GM21390 (cell line): ENCODE measurements at regions not wholly inside any gene's neighbourhood (a gene's known extent, or its start where the extent isn't known, plus 50 kb on each side); places are given as distances from the start of the nearest gene placed in this dataset.
"Not testable (repeated sequence)": the region's sequence is repeated elsewhere in the genome, so short reads cannot be mapped to it uniquely, and the experiment has no call there.

ENCODE experiments used
- ATAC-seq: cut with Tn5 transposase; IDR thresholded peaks from one replicate; pipeline ENCODE4 v1.9.1; 2021; ENCODE audit not compliant: unreplicated experiment

DNA sequence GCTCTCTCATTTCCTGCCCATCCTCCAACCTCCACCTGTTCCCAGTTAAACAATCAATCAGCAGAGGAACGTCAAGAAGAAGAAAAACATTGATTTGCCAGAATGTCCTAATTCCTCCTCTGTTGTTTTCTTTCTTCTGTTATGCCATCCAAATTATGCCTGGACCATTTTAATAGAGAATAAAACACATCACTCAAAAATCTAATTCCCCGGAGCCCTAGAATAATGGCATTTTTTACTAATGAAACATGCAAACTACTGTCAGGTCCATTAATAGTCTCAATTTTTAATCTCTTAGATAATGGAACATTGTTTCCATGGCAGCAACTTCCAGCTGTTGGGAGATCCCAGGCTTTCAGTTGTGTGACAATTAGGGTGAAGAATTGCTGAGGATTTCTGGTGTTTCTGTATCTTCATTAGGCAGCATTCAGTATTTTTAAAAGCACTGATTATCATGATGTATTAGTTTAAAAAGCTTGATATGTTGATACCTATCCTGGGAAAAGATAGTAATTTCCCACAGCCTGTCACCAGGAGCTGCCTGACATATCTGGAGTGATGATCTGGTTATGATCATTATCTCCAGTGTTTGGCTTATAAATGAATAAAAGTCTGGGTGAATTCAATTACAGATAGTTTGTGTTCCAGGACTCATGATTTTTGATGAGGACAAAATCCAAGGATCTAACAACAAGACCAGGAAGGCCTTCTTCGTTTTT is 209.8 kb downstream of the TPBG start:
- ATAC-seq, result no peak

DNA sequence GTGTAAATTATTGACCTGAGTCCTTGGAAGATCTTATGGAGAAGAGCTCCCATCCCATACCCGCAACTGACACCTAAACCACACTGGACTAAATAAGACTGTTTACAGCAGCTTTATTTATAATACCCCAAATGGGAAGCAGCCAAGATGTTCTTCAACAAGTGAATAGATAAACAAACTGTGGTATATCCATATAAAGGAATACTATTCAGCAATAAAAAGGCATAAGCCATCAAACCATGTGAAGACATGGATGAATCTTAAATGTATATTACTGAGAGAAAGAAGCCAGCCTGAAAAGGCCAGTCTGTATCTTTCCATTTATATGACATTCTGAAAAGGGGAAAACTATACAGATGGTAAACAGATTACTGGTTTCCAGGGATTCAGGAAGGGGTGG is 212.7 kb downstream of the TPBG start:
- ATAC-seq, result no peak

DNA sequence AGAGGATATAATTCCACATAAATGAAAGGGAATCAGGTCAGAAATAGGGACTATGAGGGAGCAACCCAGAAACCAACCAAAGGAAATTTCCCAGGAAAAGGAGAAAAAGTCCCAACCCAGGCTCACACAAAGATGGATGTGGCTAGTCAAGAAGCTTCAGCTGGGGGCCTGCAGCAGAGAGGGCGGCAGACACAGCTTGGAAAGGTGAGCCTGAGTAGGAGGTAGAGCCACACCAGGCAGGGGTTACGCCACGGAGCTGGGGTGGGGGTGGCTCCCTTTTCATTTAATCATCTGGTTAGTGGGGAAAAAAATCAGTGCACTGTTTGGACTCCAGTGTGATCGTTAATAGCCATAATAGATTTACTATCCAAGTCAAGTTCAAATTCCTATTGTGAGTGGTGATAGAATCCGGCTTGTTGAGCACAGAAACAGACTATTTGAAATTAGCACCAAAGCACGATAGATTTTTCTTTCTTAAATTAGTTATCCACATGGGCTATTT is 220.6 kb downstream of the TPBG start:
- no peak for ATAC-seq

DNA sequence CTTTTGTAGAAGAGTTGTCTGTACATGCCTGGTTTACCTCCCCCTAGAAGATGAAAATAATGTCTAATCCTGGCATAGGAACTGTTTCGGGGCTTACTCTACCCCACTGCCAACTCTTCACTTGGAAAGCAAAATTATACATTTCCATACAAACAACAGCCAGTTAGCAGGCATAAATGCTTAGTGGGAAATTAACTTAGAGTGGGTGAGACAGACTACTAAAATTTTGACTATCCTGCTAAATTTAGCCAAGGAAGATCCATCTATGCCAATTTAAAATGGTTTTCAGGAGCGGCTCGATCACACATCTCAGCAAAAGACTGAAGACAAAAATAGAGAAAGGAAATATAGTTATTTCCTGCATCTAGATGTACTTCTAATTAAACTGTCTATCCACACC is 221.2 kb downstream of the TPBG start:
- ATAC-seq, result no peak

DNA sequence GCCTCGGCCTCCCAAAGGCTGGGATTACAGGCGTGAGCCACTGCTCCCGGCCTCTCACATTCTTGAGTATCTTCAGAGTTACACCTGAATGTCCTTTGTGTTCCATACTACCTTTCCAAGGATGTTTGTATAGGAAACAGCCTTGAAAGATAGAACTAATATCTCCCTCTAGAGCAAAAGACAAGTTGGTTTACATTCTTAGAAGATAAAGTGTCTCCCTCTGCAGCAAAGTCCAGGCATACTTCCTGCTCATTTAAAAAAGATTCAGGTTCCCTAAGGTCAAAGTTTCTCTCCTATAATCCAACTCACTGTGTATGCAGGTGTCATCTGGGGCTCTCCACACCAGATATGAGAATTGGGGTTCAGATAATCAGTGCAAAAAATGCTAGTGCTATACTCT is 224.4 kb downstream of the TPBG start:
- no peak for ATAC-seq

DNA sequence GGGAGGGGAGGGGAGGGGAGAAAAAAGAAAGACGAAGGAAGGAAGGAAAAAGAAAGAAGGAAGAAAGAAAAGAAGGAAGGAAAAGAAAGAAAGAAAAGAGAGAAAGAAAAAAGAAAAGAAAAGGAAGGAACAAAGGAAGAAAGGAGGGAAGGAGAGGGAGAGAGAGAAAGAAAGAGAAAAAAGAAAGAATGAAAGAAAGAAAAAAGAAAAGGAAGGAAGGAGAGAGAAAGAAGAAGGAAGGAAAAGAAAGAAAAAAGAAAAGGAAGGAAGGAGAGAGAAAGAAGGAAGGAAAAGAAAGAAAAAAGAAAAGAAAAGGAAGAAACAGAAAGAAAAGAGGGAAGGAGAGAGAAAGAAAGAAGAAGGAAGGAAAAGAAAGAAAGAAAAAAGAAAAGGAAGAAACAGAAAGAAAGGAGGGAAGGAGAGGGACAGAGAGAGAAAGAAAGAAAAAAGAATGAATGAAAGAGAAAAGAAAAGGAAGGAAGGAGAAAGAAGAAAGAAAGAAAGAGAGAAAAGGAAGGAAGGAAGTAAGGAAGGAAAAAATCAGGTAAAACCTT is 225.3 kb downstream of the TPBG start:
- ATAC-seq, result no peak

DNA sequence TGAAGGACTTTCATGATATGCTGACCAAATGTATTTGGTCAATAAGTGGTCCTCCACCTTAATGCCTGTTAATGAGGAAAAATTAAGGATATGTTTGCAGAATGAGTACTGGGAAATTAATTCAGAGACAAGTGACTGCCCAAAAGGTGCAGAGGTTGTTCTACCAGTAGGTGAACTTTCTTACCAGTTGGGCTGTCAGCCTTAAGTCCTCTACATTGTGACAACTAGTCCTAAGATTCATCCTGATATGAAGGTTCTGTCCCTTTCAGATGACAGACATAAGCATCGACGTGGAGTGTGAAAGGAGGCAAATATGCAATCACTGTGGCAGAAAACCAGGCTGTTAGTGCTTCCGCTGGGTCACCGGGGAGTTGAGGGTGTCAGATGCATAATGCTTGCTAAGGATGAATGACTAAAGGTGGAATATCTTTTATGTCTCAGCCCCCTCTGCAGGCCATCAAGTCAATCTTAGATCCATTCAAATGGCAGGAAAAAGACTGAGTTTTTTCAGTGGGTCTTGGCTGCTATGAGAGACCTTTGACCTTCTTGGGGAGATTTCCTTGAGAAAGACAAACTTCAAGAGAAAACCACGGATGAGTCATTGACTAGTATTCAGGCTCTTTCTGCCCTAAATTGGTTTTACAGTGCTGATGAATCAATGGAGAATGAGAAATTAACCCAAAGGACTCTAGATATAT is 226.0 kb downstream of the TPBG start:
- peak; percentile 72 for ATAC-seq

DNA sequence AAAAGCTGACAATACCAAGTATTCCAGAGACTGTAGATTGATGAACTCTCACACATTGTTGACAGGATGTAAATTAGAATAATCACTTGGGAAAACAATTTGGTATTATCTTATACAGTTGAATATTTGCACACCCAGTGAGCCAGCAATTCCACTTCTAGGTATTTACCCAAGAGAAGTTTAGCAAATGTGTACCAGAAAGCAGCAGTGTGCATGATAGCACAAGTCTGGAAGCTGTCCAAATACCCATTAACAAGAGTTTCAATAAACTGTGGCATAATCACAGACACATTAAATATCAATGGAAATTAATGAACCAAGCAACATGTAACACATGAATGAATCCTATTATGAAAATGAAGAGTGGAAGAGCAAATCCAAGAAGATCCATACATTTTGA is 233.6 kb downstream of the TPBG start:
- no peak for ATAC-seq

DNA sequence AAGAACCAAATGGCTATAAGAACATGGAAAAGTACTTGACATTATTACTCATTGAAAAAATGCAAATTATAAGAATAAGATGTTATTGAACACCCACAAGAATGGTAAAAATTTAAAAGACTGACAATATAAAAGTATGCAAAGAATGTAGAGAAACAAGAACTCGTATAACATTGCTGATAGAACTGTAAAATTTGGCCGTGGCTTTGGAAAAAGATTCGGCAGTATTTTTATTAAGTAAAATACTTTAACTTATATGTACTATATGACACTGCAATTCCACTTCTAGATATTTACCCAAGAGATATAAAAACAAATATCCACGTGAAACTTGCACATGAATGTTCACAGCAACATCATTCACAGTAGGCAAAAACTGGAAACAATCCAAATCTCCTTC is 239.2 kb downstream of the TPBG start:
- ATAC-seq, result no peak

DNA sequence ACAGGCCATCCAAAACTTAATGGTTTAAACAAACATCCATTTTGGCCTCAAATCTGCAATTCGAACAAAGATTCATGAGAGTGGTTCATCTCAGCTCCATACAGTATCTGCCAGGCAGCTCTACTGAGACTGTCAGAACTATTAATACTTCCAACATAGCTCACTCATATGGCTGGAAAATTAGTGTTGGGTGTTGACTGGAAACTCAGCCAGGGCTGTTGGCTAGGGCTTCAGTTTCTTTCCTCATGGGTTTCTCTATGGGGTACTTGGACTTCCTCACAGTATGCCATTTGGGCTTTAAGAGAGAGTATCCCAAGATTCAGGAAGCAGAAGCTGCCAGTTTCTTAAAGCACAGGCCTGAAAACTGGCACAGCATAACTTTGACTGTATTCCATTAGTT is 240.3 kb downstream of the TPBG start:
- ATAC-seq, result no peak

DNA sequence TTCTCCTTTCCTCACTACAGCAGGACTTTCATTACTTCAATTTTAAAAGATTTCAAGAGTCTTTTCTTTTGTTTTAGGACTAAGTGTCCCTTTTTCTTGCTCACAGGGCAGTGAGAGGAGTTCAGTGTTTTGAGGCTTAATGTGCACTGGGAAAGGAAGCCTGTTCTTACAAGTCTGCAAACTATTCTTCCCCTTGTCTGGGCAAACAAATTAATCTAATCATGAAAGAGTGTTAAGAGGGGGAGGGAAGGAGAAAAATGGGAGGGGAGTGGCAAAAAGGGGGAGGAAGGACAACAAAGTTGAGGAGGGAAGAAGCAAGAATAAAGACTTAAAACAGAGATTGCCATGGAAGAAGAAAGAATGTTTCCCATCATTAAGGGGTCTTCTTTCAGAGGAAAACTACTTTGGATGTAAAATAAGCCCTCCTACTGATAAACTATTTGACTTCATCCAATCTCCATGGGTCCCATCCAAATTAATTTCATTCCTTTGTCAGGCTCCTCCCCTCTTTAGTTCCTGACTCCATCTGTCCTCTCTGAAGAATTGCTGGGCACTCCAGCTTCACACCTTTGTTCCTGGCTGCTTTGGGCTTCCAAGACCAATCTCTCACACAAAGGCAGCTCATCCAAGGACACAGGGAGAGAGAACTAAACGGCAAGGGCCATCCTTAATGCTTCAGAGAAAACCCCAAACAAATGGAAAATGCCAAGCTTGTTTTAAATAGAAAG is 244.5 kb downstream of the TPBG start:
- no peak for ATAC-seq

DNA sequence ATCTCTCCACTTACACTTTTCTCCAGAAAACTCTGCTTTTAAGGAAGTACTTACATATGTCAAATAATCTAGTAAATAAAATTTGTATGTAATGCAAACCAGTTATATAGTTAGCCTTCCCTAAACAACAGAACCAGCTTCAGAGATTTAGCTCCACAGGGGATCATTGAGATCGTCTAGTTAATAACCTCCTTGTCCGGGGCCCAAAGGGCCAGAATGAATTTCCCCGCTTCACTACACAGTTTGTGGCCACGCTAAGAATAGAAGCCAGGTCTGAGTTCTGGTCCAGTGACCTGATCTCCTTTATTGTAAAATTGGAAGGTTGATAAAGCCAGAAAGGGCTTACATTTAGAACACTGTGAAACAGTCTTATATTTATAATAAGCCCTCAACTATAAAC is 245.2 kb downstream of the TPBG start:
- no peak for ATAC-seq

DNA sequence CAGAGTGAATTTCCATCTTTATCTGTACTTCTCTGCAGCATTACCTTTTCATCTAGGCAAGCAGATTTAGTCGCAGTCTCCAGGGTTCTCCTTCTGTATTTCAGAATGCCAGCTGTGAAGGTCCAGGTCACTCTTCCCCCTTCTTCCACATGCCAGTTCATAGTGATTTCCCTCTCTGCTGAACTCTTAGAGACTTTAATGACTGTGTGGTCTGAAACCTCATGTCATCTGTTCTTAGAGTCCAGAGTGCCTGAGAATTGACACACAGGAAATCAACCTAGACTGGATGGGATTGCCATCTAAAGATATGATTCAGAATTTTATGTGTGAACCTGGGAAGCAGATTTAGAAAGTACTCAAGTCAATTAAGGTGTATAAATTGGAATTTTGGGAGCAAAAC is 248.1 kb downstream of the TPBG start:
- ATAC-seq, result no peak

DNA sequence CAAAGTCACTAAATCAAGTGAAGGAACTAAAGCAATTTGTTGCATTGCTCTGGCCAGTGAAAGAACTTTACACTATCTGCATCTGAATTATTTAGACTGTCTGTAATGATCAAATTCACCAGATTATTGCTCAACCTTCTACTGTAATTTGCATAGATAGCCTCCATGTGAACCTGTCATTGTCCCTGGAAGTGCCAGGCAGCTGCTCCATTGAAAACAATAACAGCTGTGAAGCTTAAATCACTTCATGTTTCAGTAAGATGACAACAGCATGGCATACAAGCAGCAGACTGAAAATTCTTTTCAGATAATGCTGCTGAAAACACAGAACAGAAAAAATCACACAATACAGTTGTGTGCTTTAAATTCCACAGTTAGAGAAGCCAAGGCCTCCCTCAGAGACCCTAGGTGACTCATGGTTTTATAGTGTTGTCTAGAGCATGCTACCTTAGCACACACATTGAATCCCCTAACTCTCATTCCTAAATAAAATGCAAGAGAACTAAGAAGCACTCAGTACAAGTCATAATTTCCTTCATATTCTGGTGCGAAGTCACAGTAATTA is 248.9 kb downstream of the TPBG start:
- no peak for ATAC-seq

DNA sequence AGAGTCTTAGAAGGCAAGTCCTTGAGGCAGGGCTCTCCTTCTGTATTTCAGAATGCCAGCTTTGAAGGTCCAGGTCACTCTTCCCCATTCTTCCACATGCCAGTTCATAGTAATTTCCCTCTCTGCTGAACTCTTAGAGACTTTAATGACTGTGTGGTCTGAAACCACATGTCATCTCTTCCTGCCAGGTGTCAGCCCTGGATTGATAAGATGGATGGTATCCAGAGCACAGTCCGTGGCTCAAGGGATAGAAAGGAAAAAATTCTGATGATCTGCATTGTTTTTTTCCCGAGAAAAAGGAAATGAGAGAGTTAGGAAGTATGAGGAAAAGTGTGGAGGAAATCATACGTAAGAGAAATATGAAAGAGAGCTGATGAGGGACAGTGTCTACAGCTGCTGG is 250.9 kb downstream of the TPBG start:
- ATAC-seq, result no peak

DNA sequence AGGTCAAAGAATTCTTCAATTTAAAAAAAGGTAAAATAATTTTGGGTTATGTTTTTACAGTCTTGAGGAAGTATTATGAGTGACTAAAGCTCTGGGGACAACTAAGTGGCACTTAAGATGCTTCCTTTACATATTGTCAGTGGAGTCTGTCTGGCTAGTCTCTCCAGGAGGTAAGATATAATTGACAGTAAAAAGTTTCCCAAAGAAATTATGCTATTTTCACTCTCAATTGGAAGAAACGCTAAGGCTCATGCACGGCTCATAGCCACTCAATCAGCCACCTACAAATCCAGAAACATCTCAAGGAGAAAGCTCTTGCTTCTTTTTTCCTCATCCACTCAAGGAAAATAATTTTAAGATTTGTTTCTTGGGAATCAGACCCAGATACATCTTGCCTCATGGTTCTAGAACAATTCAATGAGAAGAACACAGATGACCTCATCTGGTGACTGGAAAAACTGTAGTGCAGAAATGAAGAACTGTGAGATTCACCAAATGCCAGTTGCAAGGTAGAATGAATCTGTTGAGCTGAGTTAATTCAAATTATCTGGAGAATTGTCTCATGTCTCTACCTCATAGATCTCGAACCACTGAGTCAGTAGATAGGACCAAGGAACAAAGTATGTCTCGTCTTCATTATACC is 252.9 kb downstream of the TPBG start:
- no peak for ATAC-seq

DNA sequence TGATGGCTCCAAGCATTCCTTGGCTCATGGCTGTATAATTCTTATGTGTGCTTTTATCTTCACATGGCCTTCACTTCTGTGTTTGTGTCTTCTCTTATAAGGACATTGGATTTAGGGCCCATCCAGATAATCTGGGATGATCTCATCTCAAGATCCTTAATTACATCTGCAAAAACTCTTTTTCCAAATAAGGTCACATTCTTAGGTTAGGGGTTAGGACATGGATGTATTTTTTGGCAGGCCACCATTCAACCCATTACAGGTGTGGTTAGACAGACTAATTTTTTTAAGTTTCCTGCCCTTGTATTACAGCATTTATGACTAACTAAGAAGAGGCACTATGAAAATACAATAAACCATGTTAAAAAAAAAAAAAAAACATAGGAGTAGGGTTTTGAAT is 254.0 kb downstream of the TPBG start:
- ATAC-seq, result no peak

DNA sequence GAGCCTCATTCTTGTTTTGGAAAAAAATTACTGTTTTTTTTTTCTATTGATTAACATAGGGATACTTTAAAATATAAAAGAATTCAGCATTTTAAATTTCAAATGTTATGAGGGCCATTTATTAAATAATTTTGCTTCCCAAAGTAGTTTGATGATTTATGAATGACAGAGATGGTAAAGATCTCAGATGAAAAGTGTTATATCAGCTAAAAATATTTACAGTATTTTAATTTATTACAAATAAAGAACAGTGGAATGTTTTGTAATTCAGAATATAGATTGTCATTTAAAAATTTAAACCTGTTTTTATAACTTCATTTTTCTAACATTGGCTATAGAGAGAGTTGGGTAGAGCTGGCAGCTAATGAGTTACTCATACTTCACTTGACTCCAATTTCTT is 256.0 kb downstream of the TPBG start:
- no peak for ATAC-seq

DNA sequence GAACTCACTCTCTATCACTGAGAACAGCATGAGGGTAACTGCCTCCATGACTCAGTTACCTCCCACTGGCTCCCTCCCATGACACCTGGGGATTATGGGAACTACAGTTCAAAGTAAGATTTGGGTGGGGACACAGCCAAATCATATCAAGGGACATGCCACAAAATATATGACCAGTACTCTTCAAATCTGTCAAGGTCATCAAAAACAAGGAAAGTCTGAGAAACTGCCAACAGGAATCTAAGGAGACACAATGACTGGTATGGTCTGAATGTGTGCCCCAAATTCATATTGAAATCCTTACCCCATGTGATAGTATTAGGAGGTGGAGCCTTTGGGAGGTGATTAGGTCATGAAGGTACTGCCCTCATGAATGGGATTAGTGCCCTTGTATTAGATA is 258.8 kb downstream of the TPBG start:
- no peak for ATAC-seq

DNA sequence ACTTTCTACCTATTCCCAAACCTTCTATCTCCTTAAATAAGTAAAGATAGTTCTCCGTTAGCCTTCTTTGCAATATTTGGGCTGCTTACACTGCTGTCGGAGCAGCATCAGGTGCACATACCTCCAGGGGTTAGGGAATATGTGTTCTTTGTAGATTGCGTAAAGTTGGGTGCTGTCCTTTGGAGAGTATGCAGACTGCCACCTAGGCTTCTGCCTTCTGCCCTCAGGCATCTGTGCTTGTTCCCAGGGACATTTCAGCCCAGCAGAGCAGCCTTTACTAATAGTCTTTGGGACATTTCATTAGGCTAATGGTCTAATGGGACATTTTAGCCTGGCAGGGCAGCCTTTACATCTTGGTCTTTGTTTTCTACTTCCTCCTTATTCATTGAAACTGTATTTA is 260.6 kb downstream of the TPBG start:
- no peak for ATAC-seq

DNA sequence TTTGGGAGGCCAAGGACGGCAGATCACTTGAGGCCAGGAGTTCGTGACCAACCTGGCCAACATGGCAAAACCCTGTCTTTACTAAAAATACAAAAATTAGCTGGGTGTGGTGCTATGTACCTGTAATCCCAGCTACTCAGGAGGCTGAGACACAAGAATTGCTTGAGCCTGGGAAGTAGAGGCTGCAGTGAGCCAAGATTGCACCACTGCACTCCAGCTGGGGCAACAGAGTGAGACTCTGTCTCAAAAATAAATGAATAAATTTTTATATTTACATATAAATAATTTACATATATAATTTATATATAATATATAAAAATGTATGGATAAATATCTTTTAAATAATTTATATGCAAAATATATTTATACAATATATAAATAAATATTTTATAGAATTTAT is 263.3 kb downstream of the TPBG start:
- not testable (repeated sequence) for ATAC-seq
